SK-N-MC (cell line): ENCODE measurements at regions not wholly inside any gene's neighbourhood (a gene's known extent, or its start where the extent isn't known, plus 50 kb on each side); places are given as distances from the start of the nearest gene placed in this dataset.

ENCODE experiments used
- EZH2 ChIP-seq: fragments of 200-600 bp; sonication (generic); IDR thresholded peaks from one replicate; pipeline ENCODE4 v1.6.1; 2017; ENCODE audit warnings: antibody characterized with exemption
- POLR2AphosphoS5 ChIP-seq: IDR thresholded peaks from 2 replicates; pipeline ENCODE4 v1.6.1; 2012; ENCODE audit warnings: mild to moderate bottlenecking, low read depth, low read length, borderline replicate concordance

GRCh38 chr4:187065396-187065795 is 341.7 kb upstream of the FAT1 start:
- TF ChIP-seq POLR2AphosphoS5 (no peak), EZH2 (no peak)
